Esophagus muscularis mucosa (tissue), 3 donors: ENCODE measurements at regions not wholly inside any gene's neighbourhood (a gene's known extent, or its start where the extent isn't known, plus 50 kb on each side); places are given as distances from the start of the nearest gene placed in this dataset.

Source experiments
- CTCF ChIP-seq, 3 experiments: fragments of 200-600 bp in 2 of 3; fragments of 450-650 bp in 1 of 3; sonication (generic) in 2 of 3; IDR thresholded peaks; one replicate each; pipeline ENCODE4 v1.5.1; 2017 to 2019; ENCODE audit warnings: antibody characterized with exemption in 3 of 3, mild to moderate bottlenecking in 2 of 3, moderate library complexity in 1 of 3
- POLR2A ChIP-seq: fragments of 450-650 bp; IDR thresholded peaks from one replicate; pipeline ENCODE4 v1.6.1; 2017; ENCODE audit warnings: antibody characterized with exemption, moderate library complexity, mild to moderate bottlenecking, low read depth
- POLR2AphosphoS5 ChIP-seq, 2 donors: sonication (generic); formaldehyde crosslinking; IDR thresholded peaks; one replicate each; pipeline ENCODE4 v1.6.1; 2017; ENCODE audit warnings: antibody characterized with exemption in 2 of 2

GRCh38 chr7:22588351-22588750 lies 88.4 kb upstream of the STEAP1B start:
- TF ChIP-seq POLR2A: no peak
- TF ChIP-seq CTCF (IDR thresholded peaks at IDR 0.05): no peak
- TF ChIP-seq POLR2AphosphoS5 (IDR thresholded peaks at IDR 0.05): no peak
